ENCODE measurements at regions not wholly inside any gene's neighbourhood (a gene's known extent, or its start where the extent isn't known, plus 50 kb on each side); places are given as distances from the start of the nearest gene placed in this dataset.

- no peak for DNase-seq (ENCODE audit: low read depth)
Measured at GRCh38 chr6:170232186-170233002, 58.5 kb downstream of the DLL1 start.

- DNase-seq (ENCODE audit: low read depth), result no peak
Measured at GRCh38 chr6:170231293-170232185, 59.3 kb downstream of the DLL1 start.

DNA sequence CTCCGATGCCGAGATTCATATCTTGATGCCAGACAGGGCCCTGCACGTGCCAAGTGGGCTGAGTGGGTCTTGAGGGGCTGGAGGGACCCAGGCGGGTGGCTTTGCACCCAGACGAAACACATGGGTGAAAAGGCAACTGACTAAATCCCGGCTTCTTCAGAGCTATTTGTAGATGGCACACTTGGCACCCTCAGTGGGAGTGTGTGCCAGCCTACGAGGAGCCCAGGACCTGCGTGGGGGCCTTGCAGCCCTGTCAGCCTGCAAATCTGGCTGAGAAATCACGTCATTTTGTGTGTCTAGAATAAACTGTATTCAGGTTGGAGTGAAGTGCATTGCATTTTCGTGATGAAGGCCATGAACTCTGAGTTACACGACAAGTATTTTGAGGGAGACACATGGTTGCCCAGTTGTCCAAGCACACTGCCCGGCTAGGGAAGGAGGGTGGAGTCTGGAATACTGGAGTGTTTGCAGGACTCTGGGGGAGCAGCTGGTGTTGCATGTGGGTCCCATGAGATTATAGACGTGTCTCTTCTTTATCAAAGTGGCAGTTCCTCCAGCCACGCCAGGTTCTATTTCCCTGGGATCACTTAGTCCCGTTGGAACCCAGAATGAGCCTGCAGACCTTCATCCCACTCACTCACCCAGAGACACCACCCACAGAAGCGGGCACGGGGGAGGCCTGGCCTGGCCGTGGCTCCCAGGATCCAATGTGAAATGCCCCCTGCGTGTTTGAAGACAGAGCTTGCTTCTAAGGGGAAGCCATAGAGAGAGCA is 60.2 kb downstream of the DLL1 start:
- DNase-seq (ENCODE audit: low read depth), result no peak

- DNase-seq (ENCODE audit: low read depth), result no peak
Measured at GRCh38 chr6:170229851-170230519, 60.9 kb downstream of the DLL1 start.

DNA sequence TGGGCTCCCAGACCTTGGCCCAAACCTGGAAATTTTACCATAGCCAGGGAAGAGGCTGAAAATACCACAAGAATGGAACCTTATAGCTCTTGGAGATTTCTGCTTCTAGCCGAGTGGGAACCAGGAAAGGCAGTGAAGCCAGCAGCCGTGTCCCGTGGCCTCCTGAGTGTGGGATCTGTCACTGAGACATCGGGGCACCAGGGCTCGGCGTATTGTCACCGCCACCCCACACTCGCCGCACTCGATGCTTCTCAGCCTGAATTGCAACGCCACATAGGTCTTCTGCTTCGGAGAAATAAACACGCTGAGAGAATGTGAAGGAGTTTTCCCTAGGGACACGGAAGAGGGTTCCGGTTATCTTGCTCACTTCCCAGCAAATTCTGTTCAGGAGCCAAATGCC is 61.5 kb downstream of the DLL1 start:
- no peak for DNase-seq (ENCODE audit: low read depth)

- DNase-seq (ENCODE audit: low read depth), result no peak
Measured at GRCh38 chr6:170228946-170229310, 62.0 kb downstream of the DLL1 start.

DNA sequence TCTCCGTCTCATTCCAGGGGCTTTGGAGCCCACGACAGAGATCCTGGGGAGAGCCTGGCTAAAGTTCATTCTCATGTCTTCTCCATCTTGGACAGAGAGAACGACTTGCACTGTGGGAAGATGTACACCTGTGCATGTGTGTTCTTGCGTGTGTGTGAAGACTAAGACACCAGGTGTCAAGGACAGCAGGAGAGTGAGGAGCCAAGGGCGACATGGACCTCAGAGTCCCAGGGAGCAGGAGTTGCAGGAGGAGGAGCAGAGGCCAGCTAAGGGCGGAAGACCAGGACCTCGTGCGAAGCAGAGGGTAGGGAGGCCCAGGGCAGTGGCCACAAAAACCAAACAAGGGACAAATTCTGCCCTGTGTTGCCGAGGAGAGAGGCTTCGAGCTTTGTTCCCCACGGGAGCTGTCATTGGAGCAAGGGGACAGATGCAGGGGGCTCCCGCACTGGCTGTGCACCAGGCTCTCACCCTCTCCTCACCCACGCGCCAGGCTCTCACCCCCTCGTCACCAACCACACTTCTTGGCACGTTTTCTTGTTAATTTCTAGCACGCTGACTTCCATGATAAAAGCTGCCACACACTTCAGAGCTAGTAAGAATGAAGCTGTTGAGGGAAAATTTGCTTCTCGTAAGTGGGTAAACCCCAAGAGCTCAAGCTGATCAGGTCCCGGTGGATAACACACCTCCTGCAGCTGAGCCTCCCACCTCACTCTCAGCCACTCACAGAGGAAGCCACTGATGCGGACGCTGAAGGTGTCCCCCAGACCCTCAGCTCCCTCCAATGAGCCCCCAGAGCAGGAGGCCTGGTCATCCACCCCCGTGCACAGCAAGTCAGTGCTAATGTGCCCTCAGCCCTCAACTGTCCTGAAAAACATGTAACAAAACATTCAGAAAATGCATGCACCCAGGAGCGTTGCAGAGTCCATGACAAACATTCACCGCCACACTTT is 62.6 kb downstream of the DLL1 start:
- DNase-seq (ENCODE audit: low read depth), result no peak

DNA sequence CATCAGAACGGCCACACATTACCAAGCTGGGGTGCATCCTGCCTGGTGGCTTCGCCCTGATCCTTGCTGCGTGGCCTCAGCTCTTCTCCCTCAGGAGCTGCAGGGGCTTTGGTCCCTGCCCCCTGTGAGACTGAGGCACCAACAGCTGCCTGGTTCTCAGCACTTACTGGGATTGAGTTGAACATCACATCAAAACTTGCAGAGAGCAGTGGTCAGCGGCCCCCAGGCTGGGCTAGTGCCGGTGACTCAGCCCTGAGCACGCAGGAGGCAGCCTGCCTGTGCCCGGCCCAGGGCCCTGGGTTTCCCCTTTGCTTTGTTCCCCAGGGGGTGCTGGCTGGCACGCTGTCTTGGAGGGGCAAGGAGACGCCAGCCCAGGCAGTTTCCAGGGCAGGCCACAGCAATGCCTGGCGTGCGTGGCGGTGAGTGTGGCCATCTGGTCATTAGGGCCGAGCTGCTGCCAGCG is 63.3 kb downstream of the DLL1 start:
- no peak for DNase-seq (ENCODE audit: low read depth)

GRCh38 chr6:170226647-170227046 is 64.2 kb downstream of the DLL1 start:
- DNase-seq (ENCODE audit: low read depth), result no peak

GRCh38 chr6:170225852-170226417 is 64.9 kb downstream of the DLL1 start:
- DNase-seq (ENCODE audit: low read depth), result no peak

- DNase-seq (ENCODE audit: low read depth), result no peak
Measured at GRCh38 chr6:170224694-170225660, 65.9 kb downstream of the DLL1 start.

DNA sequence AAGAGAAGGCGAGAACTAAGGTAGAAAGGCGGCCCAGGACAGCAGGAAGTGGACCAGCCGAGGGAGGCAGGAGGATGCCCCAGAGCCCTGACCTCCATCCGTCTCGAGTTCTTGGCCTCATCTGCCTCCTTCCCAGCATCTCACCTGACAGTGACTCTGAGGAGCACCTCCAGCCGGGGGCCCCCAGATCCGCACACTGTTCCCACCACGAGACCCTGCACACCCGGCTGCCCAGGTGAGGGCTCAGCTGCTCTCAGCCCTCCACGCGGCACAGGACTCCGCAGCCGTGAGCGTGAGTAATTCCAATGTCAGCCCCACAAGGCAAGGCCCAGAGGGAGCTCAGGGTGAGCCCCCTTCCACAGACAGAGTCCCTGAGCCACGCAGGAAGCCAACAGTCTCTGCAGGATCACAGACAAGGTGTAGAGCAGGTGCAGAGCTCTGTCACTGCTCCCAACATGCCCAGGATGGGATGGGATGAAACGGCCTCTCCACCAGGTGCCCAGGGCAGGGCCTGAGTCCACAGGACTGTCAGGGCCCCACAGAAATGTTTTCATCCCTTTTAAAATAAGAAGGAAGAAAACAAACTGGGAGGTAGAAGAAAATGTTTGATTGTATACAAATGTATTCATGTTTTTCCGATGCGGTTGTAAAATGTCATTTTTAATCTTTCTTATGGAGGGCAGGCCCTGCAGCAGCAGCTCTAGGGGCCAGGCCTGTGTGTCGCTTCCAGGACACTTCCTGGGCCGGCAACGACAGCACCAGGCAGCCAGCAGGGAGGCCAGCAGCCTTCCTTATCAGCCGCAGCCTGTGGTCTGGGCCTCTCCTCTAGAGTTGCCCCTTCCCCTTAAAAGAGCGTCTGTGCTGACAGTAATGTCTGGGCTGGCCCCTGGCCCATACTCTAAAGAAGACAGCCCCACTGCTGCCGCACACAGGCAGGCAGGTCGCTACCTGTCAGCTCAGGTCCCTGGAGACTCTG is 66.9 kb downstream of the DLL1 start:
- DNase-seq (ENCODE audit: low read depth), result no peak

- DNase-seq (ENCODE audit: low read depth), result no peak
Measured at GRCh38 chr6:170222498-170223471, 68.1 kb downstream of the DLL1 start.

GRCh38 chr6:170221753-170222400 is 69.0 kb downstream of the DLL1 start:
- no peak for DNase-seq (ENCODE audit: low read depth)

- DNase-seq (ENCODE audit: low read depth), result no peak
Measured at GRCh38 chr6:170221052-170221752, 69.7 kb downstream of the DLL1 start.
